Left ventricle myocardium inferior (tissue), 1 donor: ENCODE measurements at regions not wholly inside any gene's neighbourhood (a gene's known extent, or its start where the extent isn't known, plus 50 kb on each side); places are given as distances from the start of the nearest gene placed in this dataset.
"Not testable (repeated sequence)": the region's sequence is repeated elsewhere in the genome, so short reads cannot be mapped to it uniquely, and the experiment has no call there.

Source experiments
- DNase-seq: peaks from one replicate; pipeline ENCODE4 v3.0.0-alpha.2; 2020
- H3K27ac ChIP-seq: fragments of 200-600 bp; replicated peaks from 2 replicates; pipeline ENCODE4 v1.8.0; 2021
- H3K27me3 ChIP-seq: fragments of 200-600 bp; 2 replicates; pipeline ENCODE4 v1.8.0; 2021; ENCODE audit warnings: low read depth
- H3K36me3 ChIP-seq: fragments of 200-600 bp; 2 replicates; pipeline ENCODE4 v1.8.0; 2021
- H3K4me1 ChIP-seq: fragments of 200-600 bp; 2 replicates; pipeline ENCODE4 v1.8.0; 2021
- H3K4me3 ChIP-seq: fragments of 200-600 bp; 2 replicates; pipeline ENCODE4 v1.8.0; 2021; ENCODE audit warnings: mild to moderate bottlenecking, moderate library complexity
- H3K9me3 ChIP-seq: fragments of 200-600 bp; replicated peaks from 2 replicates; pipeline ENCODE4 v1.8.0; 2021
- intact Hi-C: fragments of 100-400 bp; cut with micrococcal nuclease; formaldehyde crosslinking; loops from one replicate; pipeline ENCODE4 v1.11.0; 2022
- TF ChIP-seq, protein P1 (sequence below): fragments of 200-600 bp; IDR thresholded peaks from 2 replicates; pipeline ENCODE4 v1.8.0; 2021; ENCODE audit warnings: antibody characterized with exemption, mild to moderate bottlenecking, borderline replicate concordance
- donor health status: DM: no; HTN: yes; CAD: no; lungs with severe emphysema.

GRCh38 chr3:20246662-20247061, 60.7 kb upstream of the SGO1 start:
- Histone ChIP-seq H3K36me3 (no peaks in the 10 kb centered on the region), H3K9me3 (peaks cover 23% of the 10 kb centered on the region), H3K4me3 (no peak overlapping the region), H3K27me3 (no peaks in the 10 kb centered on the region), H3K4me1 (no peaks in the 10 kb centered on the region), H3K27ac (no peak overlapping the region)
- intact Hi-C loops, result no loop called here
- DNase-seq, result no peak
- TF ChIP-seq, protein P1, sequence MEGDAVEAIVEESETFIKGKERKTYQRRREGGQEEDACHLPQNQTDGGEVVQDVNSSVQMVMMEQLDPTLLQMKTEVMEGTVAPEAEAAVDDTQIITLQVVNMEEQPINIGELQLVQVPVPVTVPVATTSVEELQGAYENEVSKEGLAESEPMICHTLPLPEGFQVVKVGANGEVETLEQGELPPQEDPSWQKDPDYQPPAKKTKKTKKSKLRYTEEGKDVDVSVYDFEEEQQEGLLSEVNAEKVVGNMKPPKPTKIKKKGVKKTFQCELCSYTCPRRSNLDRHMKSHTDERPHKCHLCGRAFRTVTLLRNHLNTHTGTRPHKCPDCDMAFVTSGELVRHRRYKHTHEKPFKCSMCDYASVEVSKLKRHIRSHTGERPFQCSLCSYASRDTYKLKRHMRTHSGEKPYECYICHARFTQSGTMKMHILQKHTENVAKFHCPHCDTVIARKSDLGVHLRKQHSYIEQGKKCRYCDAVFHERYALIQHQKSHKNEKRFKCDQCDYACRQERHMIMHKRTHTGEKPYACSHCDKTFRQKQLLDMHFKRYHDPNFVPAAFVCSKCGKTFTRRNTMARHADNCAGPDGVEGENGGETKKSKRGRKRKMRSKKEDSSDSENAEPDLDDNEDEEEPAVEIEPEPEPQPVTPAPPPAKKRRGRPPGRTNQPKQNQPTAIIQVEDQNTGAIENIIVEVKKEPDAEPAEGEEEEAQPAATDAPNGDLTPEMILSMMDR, result no peak

GRCh38 chr3:20245781-20246180, 59.8 kb upstream of the SGO1 start:
- H3K36me3 ChIP-seq, result no peaks in the 10 kb centered on the region
- DNase-seq, result no peak
- H3K4me1 ChIP-seq, result no peaks in the 10 kb centered on the region
- H3K27ac ChIP-seq, result no peak overlapping the region
- intact Hi-C loops, result no loop called here
- no peaks in the 10 kb centered on the region for H3K27me3 ChIP-seq
- TF ChIP-seq, protein P1, result no peak
- H3K9me3 ChIP-seq, result peaks cover 23% of the 10 kb centered on the region
- H3K4me3 ChIP-seq, result no peak overlapping the region

GRCh38 chr3:20240154-20240883, 54.3 kb upstream of the SGO1 start:
- Histone ChIP-seq H3K9me3 (peaks cover 16% of the 10 kb centered on the region), H3K4me1 (no peaks in the 10 kb centered on the region), H3K4me3 (no peak overlapping the region), H3K36me3 (no peaks in the 10 kb centered on the region), H3K27me3 (no peaks in the 10 kb centered on the region), H3K27ac (no peak overlapping the region)
- TF ChIP-seq, protein P1, result no peak
- intact Hi-C loops, result no loop called here
- no peak for DNase-seq

DNA sequence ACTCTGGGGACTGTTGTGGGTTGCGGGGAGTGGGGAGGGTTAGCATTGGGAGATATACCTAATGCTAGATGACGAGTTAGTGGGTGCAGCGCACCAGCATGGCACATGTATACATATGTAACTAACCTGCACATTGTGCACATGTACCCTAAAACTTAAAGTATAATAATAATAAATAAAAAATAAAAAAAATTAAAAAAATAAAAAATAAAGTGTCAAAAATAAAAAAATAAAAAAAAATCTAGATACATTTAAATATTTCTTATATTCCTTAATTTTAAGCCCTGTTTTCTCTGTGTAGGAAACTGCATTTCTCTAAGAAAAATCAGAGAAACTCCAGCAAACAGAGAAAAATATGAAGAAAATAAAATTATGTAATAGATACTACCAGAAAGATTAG, 52.2 kb upstream of the SGO1 start:
- DNase-seq, H3K4me1 ChIP-seq, H3K27ac ChIP-seq, H3K36me3 ChIP-seq, intact Hi-C loops, H3K9me3 ChIP-seq, H3K4me3 ChIP-seq, H3K27me3 ChIP-seq: not testable (repeated sequence)

DNA sequence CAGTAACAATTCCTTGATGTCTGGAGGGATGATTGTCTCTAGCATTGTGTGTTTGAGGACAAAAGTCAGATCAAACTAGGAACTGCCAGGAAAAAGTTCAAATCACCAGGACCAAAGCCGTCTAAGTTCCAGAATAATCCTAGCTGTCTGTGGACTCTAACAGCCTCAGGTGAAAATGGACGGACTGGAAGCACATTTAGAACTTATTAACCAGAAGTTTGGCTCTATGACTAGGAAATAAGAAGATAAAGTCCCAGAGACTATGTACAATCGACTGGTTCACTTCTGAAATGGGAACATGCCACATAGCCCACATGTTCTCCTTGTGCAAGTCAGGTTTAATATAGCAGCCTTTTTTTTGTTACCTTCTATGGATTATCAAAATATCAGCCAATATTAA, 50.6 kb upstream of the SGO1 start:
- TF ChIP-seq, protein P1, result no peak
- no peaks in the 10 kb centered on the region for H3K4me1 ChIP-seq
- H3K9me3 ChIP-seq, result no peaks in the 10 kb centered on the region
- no peaks in the 10 kb centered on the region for H3K27me3 ChIP-seq
- H3K36me3 ChIP-seq, result no peaks in the 10 kb centered on the region
- H3K27ac ChIP-seq, result no peak overlapping the region
- DNase-seq, result no peak
- no peak overlapping the region for H3K4me3 ChIP-seq
- intact Hi-C loops, result no loop called here
